ENCODE measurements at regions not wholly inside any gene's neighbourhood (a gene's known extent, or its start where the extent isn't known, plus 50 kb on each side); places are given as distances from the start of the nearest gene placed in this dataset.

- TF ChIP-seq CTCF (conservative IDR thresholded peaks at IDR 0.05 in 1 of 2, IDR thresholded peaks at IDR 0.05 in 1 of 2; ENCODE audit: extremely low read depth in 1 of 2, insufficient read depth in 1 of 2, low read depth in 1 of 2, low read length in 2 of 2) (no peak), EZH2 (IDR thresholded peaks at IDR 0.05; ENCODE audit: borderline replicate concordance, low read length) (no peak)
Measured at GRCh38 chr18:3397786-3398185, 52.2 kb upstream of the TGIF1 start.
